GM23338 (cell line): ENCODE measurements at regions not wholly inside any gene's neighbourhood (a gene's known extent, or its start where the extent isn't known, plus 50 kb on each side); places are given as distances from the start of the nearest gene placed in this dataset.

Experiments
- ATAC-seq: fragments of 200-7000 bp; cut with Tn5 transposase; 3 replicates; pipeline ENCODE4 v1.9.1; 2020
- DNase-seq: peaks from one replicate; pipeline ENCODE4 v3.0.0-alpha.2; 2015; ENCODE audit warnings: low spot score
- H2AFZ ChIP-seq: fragments of 200-600 bp; sonication (generic); 2 replicates; pipeline ENCODE4 v1.8.0; 2016; ENCODE audit warnings: antibody characterized with exemption, mild to moderate bottlenecking, moderate library complexity
- H3F3A ChIP-seq: fragments of 200-600 bp; sonication (generic); replicated peaks from 2 replicates; pipeline ENCODE4 v1.8.0; 2017; ENCODE audit warnings: antibody characterized with exemption, mixed run types, low read depth
- H3K27ac ChIP-seq: fragments of 200-600 bp; sonication (generic); 2 replicates; pipeline ENCODE4 v1.6.1; 2016; ENCODE audit warnings: low read depth
- H3K27me3 ChIP-seq: fragments of 200-600 bp; sonication (generic); 2 replicates; pipeline ENCODE4 v1.8.0; 2016; ENCODE audit warnings: mild to moderate bottlenecking, mixed run types, moderate library complexity; ENCODE audit not compliant: insufficient read depth
- H3K36me3 ChIP-seq: fragments of 200-600 bp; sonication (generic); 2 replicates; pipeline ENCODE4 v1.8.0; 2016; ENCODE audit warnings: mild to moderate bottlenecking; ENCODE audit not compliant: insufficient read depth
- H3K4me1 ChIP-seq: fragments of 200-600 bp; sonication (generic); 2 replicates; pipeline ENCODE4 v1.8.0; 2016; ENCODE audit warnings: mild to moderate bottlenecking, moderate library complexity; ENCODE audit not compliant: insufficient read depth
- H3K4me2 ChIP-seq: fragments of 200-600 bp; sonication (generic); 2 replicates; pipeline ENCODE4 v1.7.1; 2017; ENCODE audit warnings: mixed run types
- H3K4me3 ChIP-seq: fragments of 200-600 bp; sonication (generic); 2 replicates; pipeline ENCODE4 v1.6.1; 2016; ENCODE audit warnings: mixed run types
- H3K79me2 ChIP-seq: fragments of 200-600 bp; sonication (generic); replicated peaks from 2 replicates; pipeline ENCODE4 v1.8.0; 2017; ENCODE audit warnings: mild to moderate bottlenecking; ENCODE audit not compliant: insufficient read depth
- H3K9me2 ChIP-seq: fragments of 200-600 bp; sonication (generic); 2 replicates; pipeline ENCODE4 v1.8.0; 2017; ENCODE audit not compliant: insufficient read depth
- H4K20me1 ChIP-seq: fragments of 200-600 bp; sonication (generic); replicated peaks from 2 replicates; pipeline ENCODE4 v1.8.0; 2017; ENCODE audit warnings: mild to moderate bottlenecking; ENCODE audit not compliant: insufficient read depth
- H3K27ac Mint-ChIP-seq: 2 replicates; pipeline ENCODE4 v1.8.0; 2020; ENCODE audit warnings: inconsistent platforms, mild to moderate bottlenecking, moderate library complexity, mixed read lengths
- H3K27me3 Mint-ChIP-seq: 3 replicates; pipeline ENCODE4 v1.8.0; 2022; ENCODE audit warnings: low read depth, mild to moderate bottlenecking, moderate library complexity, mixed read lengths, inconsistent platforms; ENCODE audit not compliant: insufficient read depth, poor library complexity
- H3K36me3 Mint-ChIP-seq: 3 replicates; pipeline ENCODE4 v1.8.0; 2021; ENCODE audit warnings: low read depth, mild to moderate bottlenecking, inconsistent platforms, moderate library complexity, mixed read lengths
- H3K4me1 Mint-ChIP-seq: 3 replicates; pipeline ENCODE4 v1.8.0; 2020; ENCODE audit warnings: mild to moderate bottlenecking, inconsistent platforms, mixed read lengths
- H3K4me3 Mint-ChIP-seq: 3 replicates; pipeline ENCODE4 v1.8.0; 2021; ENCODE audit warnings: moderate library complexity, mild to moderate bottlenecking, inconsistent platforms, mixed read lengths
- H3K9me3 Mint-ChIP-seq: 3 replicates; pipeline ENCODE4 v1.8.0; 2020; ENCODE audit warnings: moderate library complexity, mild to moderate bottlenecking, inconsistent platforms, mixed read lengths
- CREB1 ChIP-seq: fragments of 250-450 bp; sonication (Bioruptor Pico); IDR thresholded peaks from 2 replicates; pipeline ENCODE4 v1.5.0; 2020; ENCODE audit warnings: low read depth, mild to moderate bottlenecking, moderate library complexity
- CTCF ChIP-seq, 2 experiments: fragments of 200-600 bp in 1 of 2; sonication (generic) in 1 of 2; conservative IDR thresholded peaks; 2 replicates each; pipeline versions ENCODE4 v1.5.1 to v1.6.1; 2016 to 2017; ENCODE audit warnings: antibody characterized with exemption in 2 of 2, low read depth in 2 of 2, mild to moderate bottlenecking in 2 of 2, moderate library complexity in 1 of 2
- ETS1 ChIP-seq: IDR thresholded peaks from 2 replicates; pipeline ENCODE4 v1.6.1; 2016; ENCODE audit warnings: antibody characterized with exemption
- EZH2 ChIP-seq: fragments of 200-600 bp; sonication (generic); IDR thresholded peaks from one replicate; pipeline ENCODE4 v1.8.0; 2017; ENCODE audit warnings: antibody characterized with exemption, mild to moderate bottlenecking, low read depth; ENCODE audit not compliant: unreplicated experiment
- JUNB ChIP-seq: IDR thresholded peaks from one replicate; pipeline ENCODE4 v1.6.1; 2016; ENCODE audit warnings: antibody characterized with exemption; ENCODE audit not compliant: unreplicated experiment
- NANOG ChIP-seq: IDR thresholded peaks from 2 replicates; pipeline ENCODE4 v1.6.1; 2016; ENCODE audit warnings: antibody characterized with exemption, borderline replicate concordance
- POLR2AphosphoS5 ChIP-seq: IDR thresholded peaks from 2 replicates; pipeline ENCODE4 v1.6.1; 2016; ENCODE audit warnings: antibody characterized with exemption, low read depth
- ZNF114 ChIP-seq: fragments of 250-450 bp; sonication (Bioruptor Pico); IDR thresholded peaks from 2 replicates; pipeline ENCODE4 v1.5.0; 2020; ENCODE audit warnings: mild to moderate bottlenecking, moderate library complexity
- TF ChIP-seq, protein P1 (sequence below): fragments of 250-450 bp; sonication (Bioruptor Pico); IDR thresholded peaks from 2 replicates; pipeline ENCODE4 v1.5.0; 2020; ENCODE audit warnings: mild to moderate bottlenecking, moderate library complexity

DNA sequence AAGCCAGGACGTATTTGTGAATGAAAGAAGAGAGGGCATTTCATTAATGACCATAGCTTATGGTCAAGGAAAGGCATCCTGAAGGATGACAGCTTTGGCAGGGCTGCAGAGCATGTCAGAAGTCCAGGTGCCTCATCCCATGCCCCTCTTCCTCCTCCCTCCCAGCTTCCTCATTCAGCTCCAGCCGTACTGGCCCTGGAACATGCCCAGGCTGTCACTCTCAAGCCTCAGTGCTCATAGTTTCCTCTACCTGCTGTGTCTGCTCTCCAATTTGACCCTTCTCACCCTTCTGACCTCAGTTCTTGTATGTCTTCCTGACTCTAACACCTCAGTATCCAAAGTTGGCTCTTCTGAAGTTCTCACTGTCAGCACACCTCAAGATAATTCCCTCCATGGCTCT lies 695.8 kb upstream of the HS6ST1 start (continued):
- TF ChIP-seq CTCF (conservative IDR thresholded peaks at IDR 0.05; ENCODE audit: low read depth in 2 of 2), result no peak
- no peak for TF ChIP-seq JUNB
- TF ChIP-seq, protein P1, sequence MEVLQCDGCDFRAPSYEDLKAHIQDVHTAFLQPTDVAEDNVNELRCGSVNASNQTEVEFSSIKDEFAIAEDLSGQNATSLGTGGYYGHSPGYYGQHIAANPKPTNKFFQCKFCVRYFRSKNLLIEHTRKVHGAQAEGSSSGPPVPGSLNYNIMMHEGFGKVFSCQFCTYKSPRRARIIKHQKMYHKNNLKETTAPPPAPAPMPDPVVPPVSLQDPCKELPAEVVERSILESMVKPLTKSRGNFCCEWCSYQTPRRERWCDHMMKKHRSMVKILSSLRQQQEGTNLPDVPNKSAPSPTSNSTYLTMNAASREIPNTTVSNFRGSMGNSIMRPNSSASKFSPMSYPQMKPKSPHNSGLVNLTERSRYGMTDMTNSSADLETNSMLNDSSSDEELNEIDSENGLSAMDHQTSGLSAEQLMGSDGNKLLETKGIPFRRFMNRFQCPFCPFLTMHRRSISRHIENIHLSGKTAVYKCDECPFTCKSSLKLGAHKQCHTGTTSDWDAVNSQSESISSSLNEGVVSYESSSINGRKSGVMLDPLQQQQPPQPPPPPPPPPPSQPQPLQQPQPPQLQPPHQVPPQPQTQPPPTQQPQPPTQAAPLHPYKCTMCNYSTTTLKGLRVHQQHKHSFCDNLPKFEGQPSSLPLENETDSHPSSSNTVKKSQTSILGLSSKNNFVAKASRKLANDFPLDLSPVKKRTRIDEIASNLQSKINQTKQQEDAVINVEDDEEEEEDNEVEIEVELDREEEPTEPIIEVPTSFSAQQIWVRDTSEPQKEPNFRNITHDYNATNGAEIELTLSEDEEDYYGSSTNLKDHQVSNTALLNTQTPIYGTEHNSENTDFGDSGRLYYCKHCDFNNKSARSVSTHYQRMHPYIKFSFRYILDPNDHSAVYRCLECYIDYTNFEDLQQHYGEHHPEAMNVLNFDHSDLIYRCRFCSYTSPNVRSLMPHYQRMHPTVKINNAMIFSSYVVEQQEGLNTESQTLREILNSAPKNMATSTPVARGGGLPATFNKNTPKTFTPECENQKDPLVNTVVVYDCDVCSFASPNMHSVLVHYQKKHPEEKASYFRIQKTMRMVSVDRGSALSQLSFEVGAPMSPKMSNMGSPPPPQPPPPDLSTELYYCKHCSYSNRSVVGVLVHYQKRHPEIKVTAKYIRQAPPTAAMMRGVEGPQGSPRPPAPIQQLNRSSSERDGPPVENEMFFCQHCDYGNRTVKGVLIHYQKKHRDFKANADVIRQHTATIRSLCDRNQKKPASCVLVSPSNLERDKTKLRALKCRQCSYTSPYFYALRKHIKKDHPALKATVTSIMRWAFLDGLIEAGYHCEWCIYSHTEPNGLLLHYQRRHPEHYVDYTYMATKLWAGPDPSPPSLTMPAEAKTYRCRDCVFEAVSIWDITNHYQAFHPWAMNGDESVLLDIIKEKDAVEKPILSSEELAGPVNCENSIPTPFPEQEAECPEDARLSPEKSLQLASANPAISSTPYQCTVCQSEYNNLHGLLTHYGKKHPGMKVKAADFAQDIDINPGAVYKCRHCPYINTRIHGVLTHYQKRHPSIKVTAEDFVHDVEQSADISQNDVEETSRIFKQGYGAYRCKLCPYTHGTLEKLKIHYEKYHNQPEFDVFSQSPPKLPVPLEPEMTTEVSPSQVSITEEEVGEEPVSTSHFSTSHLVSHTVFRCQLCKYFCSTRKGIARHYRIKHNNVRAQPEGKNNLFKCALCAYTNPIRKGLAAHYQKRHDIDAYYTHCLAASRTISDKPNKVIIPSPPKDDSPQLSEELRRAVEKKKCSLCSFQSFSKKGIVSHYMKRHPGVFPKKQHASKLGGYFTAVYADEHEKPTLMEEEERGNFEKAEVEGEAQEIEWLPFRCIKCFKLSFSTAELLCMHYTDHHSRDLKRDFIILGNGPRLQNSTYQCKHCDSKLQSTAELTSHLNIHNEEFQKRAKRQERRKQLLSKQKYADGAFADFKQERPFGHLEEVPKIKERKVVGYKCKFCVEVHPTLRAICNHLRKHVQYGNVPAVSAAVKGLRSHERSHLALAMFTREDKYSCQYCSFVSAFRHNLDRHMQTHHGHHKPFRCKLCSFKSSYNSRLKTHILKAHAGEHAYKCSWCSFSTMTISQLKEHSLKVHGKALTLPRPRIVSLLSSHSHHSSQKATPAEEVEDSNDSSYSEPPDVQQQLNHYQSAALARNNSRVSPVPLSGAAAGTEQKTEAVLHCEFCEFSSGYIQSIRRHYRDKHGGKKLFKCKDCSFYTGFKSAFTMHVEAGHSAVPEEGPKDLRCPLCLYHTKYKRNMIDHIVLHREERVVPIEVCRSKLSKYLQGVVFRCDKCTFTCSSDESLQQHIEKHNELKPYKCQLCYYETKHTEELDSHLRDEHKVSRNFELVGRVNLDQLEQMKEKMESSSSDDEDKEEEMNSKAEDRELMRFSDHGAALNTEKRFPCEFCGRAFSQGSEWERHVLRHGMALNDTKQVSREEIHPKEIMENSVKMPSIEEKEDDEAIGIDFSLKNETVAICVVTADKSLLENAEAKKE, result no peak
- TF ChIP-seq NANOG, result no peak

- Histone ChIP-seq H3K27ac (no peak overlapping the region), H3K9me2 (no peaks in the 10 kb centered on the region), H2AFZ (no peak overlapping the region), H3K4me2 (no peak overlapping the region), H3K36me3 (no peaks in the 10 kb centered on the region), H3K27me3 (no peaks in the 10 kb centered on the region), H3F3A (no peaks in the 10 kb centered on the region), H3K4me3 (no peak overlapping the region), H3K79me2 (no peaks in the 10 kb centered on the region), H3K4me1 (no peaks in the 10 kb centered on the region), H4K20me1 (no peaks in the 10 kb centered on the region)
- DNase-seq, result no peak
- Mint-ChIP-seq H3K4me1 (no peaks in the 10 kb centered on the region), H3K36me3 (no peaks in the 10 kb centered on the region), H3K4me3 (no peak overlapping the region), H3K27me3 (no peaks in the 10 kb centered on the region), H3K9me3 (no peaks in the 10 kb centered on the region), H3K27ac (no peak overlapping the region)
- no peak for ATAC-seq
- TF ChIP-seq ZNF114 (CRISPR knock-in tag) (no peak), EZH2 (no peak), CTCF (conservative IDR thresholded peaks at IDR 0.05; ENCODE audit: low read depth in 2 of 2) (no peak), POLR2AphosphoS5 (no peak), CREB1 (no peak), JUNB (no peak), ETS1 (no peak)
Observed at GRCh38 chr2:129015397-129016285, 697.0 kb upstream of the HS6ST1 start.
